DMS153 treated with DMSO at 0.1 percent for 48 hours (cell line): ENCODE measurements at regions not wholly inside any gene's neighbourhood (a gene's known extent, or its start where the extent isn't known, plus 50 kb on each side); places are given as distances from the start of the nearest gene placed in this dataset.

Source experiments
- DNase-seq: peaks from one replicate; lab custom pipeline; 2025; ENCODE audit not compliant: unreplicated experiment; lab: John Stamatoyannopoulos, UW

DNA sequence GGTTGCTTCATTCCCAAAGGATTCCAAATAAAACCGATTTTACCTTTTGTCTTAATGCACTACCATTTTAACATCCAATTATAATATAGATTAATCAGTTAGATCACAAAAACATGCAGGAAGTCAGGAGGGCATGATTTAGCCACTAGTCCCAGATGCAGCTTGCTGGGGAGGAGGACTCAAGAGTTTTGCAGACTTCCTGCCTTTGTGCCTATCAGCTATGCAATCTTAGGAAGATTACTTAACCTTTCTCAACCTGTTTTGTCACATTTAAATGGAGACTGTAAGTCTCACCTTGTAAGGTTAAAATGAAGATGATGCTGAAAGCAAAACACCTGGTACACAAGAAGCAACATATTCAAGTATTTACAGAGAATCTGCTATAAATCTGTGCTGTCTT lies 242.4 kb upstream of the GOLIM4 start:
- no peak for DNase-seq

DNA sequence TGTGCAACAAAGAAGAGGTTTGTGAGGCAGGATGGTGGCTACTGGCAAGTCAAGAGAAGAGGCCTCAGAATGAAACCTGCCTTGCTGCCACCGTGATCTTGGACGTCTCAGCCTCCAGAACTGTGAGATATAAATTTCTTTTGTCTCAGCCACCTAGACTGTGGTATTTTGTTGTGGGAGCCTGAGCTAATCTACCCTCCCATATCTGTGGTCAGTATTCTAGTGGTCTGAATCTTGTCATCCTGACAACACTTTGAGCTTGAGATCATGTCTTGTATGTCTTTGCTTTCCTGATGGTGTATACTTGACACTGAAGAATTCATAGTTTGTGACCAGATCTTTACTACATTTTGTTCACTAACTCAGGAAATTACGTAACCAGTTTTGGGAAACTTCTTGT lies 240.6 kb upstream of the GOLIM4 start:
- DNase-seq, result no peak

DNA sequence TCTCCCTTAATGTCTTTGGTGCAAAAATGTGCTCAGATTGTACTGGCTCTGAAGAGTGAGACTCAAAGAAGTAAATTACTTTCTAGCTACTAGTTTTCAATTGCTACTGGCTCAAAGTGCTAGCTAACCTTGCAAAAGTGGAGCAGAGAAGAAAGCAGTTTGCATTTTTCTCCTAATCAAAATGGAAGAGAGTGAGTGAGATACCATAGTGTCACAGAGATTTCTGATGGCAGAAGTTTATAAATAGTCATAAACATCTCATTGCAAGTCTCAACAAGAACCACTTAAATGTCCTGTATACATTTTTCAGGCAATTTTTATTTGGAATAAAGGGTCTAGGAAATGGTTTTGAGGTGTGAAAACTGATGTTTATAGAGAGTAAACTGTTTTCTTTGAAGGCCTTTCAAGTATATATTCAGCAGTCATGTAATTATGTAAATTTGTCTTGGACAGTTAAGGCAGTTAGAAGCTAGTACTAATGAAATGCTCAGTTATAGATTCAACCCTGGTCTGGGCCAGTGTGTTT lies 237.7 kb upstream of the GOLIM4 start:
- DNase-seq, result no peak

DNA sequence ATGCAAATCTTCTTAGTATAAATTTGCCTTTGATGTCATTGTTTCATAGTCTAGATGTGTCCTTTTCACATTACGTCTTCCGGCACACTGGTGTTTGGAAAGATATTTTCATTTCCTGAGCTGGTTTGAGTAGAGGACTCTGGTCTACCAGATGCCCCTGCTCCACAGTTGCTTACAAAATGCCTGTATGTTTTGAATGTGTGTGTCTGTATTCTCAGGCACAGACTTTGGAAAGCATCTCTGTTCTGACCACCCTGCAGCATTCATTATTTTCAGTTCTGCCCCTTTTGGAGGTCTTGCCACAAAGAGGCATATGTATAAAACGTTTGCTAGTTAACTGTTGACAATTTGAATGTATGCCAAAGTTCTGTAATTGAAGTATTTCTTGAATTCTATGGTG lies 236.0 kb upstream of the GOLIM4 start:
- no peak for DNase-seq

DNA sequence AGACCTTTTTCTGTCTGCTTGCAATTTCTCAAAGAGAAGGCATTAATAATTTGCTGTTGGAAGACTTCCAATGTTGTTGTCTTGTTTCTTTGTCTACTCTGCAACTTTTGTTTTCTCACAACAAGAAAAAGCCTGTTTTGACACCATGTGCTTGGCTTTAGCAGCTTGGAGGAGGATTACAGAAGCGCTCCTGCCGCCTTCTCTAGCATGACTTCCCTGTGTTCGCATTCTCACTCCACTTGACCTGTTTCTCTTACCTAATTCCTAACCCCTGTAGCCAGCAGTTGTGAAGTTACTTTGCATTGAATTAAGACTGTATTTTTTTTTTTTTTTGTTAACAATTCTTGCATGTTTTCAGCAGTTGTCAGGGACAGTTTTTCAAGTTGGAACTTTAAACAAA lies 235.3 kb upstream of the GOLIM4 start:
- DNase-seq, result no peak

DNA sequence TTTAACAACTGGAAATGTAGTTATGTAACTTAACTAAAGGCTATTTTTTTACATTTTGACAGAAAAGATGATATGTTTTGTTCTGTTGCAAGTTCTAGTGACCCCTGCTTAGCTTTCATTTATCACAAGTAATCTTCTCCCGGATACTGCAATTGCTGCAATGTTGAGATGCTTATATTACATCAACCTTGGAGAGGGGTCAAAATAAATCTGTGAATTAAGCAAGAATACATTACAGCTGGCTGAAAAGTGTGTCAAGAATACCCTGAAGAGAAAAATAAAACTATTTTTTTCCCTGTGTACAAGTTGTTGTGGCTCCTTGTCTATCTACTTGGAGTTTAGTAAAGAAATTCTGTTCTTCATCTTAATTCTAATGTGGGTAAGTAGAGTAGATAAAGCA lies 232.1 kb upstream of the GOLIM4 start:
- no peak for DNase-seq

GRCh38 chr3:168325684-168326083 lies 230.0 kb upstream of the GOLIM4 start:
- DNase-seq, result no peak

DNA sequence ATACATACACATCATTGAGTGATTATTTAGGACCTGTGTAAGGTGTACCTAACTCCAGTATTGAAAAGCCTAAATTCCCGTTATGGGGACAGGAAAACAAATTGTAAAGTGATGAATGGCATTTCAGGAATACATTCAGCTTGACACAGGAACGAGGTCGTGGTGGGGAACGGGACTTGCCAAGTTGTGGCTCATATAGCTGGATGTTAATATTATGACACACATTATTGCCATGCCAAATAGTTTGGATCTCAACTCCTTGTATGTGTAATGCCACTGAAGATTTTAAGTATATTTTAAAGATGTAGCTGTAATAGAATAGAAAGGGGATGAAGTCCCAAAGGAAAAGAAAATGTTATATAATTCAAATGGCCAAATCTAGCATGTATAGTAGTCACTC lies 227.2 kb upstream of the GOLIM4 start:
- DNase-seq, result no peak

DNA sequence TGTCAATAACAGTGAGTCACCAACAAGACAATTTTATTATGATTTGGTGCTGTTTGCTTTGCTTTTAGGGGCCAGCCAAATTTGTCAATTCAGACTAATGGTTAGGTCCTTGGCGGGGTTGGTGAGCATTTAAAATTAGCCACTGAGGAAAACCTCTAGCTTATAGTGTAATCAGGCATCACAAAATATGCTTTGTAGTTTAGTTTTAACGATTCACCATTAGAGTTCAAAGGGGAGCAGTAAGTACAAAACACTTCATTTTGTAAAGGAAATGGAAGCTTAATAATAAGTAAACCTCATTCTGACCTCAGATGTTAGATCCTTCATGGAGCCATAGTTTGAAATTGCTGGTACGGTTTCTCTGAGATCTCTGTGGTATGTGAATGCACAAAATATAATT lies 218.4 kb upstream of the GOLIM4 start:
- no peak for DNase-seq

DNA sequence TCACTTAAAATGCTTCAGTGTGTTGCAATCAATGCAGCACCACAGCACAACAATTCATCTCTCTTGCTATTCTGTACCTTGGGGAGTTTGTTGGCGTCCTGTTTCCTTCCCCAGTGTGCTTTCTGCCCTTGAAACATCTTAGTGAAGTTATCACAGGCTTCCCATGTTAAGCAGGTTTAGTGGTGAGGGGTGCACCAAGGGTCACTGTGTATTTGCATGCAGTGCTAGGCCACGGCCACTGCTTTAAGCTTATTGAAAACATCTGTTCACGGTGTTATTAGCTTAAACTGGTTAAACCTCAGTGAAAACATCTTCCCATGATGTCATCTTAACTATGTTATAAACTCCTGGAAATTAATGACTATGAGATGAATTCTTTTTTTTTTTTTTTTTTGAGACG lies 217.3 kb upstream of the GOLIM4 start:
- no peak for DNase-seq

DNA sequence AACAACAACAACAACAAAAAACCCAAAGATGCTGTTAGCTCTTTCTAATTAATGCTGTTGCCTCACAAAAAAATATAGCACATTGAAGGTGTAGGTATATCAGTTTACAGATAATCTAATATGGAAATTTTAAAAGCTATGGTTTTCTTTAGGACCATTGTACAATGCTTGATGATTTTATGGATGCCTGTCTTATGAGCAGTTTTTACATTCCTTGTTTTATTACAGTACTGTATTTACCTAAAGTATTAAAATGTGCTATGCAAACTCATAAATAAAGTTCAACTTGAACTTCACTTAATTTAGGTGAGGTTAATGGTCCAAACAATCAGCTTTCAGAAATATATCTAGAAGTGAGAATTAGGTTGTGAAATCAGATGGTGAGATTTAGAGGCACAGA lies 212.2 kb upstream of the GOLIM4 start:
- DNase-seq, result no peak

- no peak for DNase-seq
These were observed 199.3 kb upstream of the GOLIM4 start for GRCh38 chr3:168295027-168295426.

GRCh38 chr3:168292296-168292695 lies 196.6 kb upstream of the GOLIM4 start:
- no peak for DNase-seq

DNA sequence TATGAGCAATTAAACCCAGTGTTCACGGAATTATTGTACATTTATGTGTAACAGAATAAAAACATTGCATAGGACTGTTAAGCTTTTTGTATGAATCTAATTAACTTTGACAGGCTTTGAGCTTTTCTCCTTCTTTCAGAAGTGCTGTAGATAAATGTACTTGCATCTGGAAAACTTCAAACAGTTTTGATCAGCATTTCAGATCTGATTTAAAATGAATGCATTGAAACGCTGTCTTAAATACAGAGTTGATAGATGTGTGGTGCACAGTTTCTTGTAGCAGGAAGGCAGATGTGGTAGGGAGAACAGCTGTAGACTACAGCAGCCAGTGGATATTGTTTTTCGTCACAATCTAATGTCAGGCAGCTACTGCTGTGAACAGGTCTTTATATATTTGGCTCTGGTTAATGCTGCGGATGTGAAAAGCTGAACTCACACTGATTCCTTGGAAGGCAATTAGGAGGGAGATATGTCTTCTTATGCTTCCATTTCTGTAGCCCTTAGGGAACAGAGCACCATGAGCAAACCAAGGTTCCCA lies 193.8 kb upstream of the GOLIM4 start:
- DNase-seq, result no peak

GRCh38 chr3:168288511-168289401 lies 193.0 kb upstream of the GOLIM4 start:
- DNase-seq, result no peak

DNA sequence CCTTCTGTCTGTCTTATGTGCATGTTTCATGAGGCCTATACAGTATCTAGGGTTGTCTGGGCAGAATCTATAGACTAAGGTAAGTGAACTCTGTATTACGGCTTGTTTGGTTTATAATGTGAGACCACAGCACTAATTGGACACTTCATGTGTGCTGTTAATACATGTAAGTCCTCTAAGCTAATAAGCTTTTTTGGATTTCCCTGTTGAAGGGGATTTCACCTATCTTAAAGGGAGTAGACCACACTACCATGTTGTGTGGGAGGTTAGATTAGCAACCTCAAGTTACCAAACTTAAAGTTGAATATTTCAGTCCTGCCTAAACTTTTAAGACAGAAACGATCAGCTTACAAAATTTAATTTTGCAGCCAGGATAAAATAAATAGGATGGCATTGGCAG lies 189.8 kb upstream of the GOLIM4 start:
- no peak for DNase-seq

DNA sequence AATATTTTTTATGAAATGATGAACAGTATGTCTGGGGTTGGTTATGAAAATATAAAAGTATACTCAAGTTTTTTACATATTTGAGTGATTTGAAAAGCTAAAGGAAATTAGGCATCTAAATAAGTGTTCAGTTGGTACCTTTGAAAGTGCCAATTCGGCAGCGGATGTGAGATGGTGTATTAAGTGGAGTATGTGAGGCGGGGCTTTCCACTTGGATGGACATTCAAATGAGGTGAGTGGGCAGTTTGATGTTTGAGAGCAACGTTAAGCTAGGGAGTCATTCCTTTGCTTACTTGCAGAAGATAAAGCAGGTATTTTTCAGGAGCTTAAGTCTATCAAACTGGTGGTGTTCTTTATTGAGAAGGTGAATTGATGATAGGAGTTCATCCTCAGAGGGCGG lies 189.0 kb upstream of the GOLIM4 start:
- DNase-seq, result no peak

GRCh38 chr3:168275662-168276061 lies 179.9 kb upstream of the GOLIM4 start:
- DNase-seq, result no peak

GRCh38 chr3:168273917-168274316 lies 178.2 kb upstream of the GOLIM4 start:
- no peak for DNase-seq

- DNase-seq, result no peak
These were observed 177.3 kb upstream of the GOLIM4 start for GRCh38 chr3:168273036-168273435.

DNA sequence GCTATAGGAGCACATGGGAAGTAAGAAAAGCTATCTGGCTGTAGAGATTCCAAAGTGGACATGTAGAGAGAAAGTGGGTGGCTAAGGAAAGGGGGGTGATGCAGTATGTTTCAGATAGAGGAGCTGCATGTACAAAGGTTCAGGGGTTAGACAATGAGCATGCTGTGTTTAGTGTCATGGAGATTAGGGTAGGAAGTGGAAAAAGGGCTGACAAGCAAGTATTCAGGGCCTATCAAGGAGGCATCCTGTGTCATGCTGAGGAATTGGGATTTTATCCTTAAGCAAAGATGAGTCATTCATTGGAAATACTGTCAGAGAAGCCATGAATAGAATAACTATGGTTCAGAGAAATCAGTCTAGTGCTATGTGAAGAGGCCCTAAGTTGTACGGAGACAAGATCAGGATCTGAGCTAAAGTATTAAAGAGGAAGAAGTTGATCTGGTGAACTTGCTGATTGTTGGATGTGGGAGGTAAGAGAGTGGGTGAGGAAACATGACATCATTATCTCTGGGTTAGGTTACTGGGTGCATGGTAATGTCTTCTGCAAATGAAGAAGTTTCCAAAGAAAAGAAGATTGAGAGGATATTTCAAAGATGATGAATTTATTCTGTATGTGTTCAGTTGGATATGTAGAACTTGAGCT lies 176.7 kb upstream of the GOLIM4 start:
- no peak for DNase-seq

DNA sequence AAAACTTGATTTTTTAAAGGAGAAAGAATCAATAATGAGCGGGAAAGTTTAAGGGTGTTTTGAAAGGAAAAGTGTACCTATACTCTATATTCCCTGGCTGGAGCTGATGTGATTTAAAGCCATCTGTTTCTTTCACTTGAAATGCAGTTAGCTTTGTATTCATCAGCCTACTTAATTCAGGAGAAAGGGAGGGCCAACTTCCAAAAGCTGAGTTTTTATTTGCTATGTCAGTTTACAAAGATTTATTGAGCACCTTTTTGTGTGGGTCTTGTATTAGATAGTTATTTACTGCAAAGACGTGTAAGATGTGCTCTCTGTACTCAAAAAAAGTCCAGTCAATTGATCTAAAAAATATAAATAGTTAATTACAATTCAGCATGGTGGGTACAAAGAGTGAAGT lies 176.2 kb upstream of the GOLIM4 start:
- DNase-seq, result no peak
